ENCODE measurements at regions not wholly inside any gene's neighbourhood (a gene's known extent, or its start where the extent isn't known, plus 50 kb on each side); places are given as distances from the start of the nearest gene placed in this dataset.

DNA sequence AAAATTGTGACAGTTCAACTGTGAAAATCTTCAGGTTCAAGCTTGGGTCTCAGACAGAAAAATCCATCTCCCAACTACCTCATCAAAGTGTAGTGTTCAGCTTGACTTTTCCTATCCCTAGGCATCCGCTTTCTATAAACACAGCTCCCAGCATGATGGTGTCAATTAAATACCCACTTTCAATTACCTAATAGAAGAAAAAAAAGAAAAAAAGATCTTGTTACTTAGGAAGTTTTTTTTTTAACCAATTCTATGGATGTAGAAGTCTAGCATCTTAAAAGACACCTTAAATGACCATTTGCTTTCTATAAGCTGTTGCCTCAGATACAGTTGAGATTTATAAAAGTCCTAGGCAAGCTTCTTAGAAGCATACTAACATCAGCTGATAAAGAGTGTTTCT, 244.1 kb upstream of the MTNR1B start:
- TF ChIP-seq CTCF (IDR thresholded peaks at IDR 0.05), result no peak
- TF ChIP-seq EP300 (IDR thresholded peaks at IDR 0.05), result no peak
- TF ChIP-seq POLR2A (IDR thresholded peaks at IDR 0.05), result no peak

All from upper lobe of left lung (tissue), 4 donors.